Activated CD4-positive, alpha-beta T cell treated with anti-CD3 and anti-CD28 coated beads, Interleukin-2, amount 50 U/mL, for 24 hours (primary cell): ENCODE measurements at regions not wholly inside any gene's neighbourhood (a gene's known extent, or its start where the extent isn't known, plus 50 kb on each side); places are given as distances from the start of the nearest gene placed in this dataset.
"Not testable (repeated sequence)": the region's sequence is repeated elsewhere in the genome, so short reads cannot be mapped to it uniquely, and the experiment has no call there.

Source experiments
- DNase-seq, 2 donors: peaks; one replicate each; pipeline ENCODE4 v3.0.0-alpha.2; 2020; ENCODE audit warnings: low read depth in 1 of 2, low spot score in 1 of 2

- DNase-seq: no peak
Measured at GRCh38 chr4:42205541-42205940, 53.1 kb upstream of the BEND4 start.

- DNase-seq: no peak
Measured at GRCh38 chr4:42216664-42217063, 64.2 kb upstream of the BEND4 start.

- no peak for DNase-seq
Measured at GRCh38 chr4:42225286-42225685, 72.8 kb upstream of the BEND4 start.

- DNase-seq: no peak
Measured at GRCh38 chr4:42234817-42235216, 82.4 kb upstream of the BEND4 start.

GRCh38 chr4:42235304-42236021 is 83.0 kb upstream of the BEND4 start:
- DNase-seq: no peak

- DNase-seq: no peak
Measured at GRCh38 chr4:42237010-42237409, 84.6 kb upstream of the BEND4 start.

- DNase-seq: no peak
Measured at GRCh38 chr4:42237451-42237850, 85.0 kb upstream of the BEND4 start.

GRCh38 chr4:42248972-42249371 is 96.5 kb upstream of the BEND4 start:
- DNase-seq: no peak

- no peak for DNase-seq
Measured at GRCh38 chr4:42252315-42252714, 99.9 kb upstream of the BEND4 start.

GRCh38 chr4:42257645-42258044 is 105.2 kb upstream of the BEND4 start:
- not testable (repeated sequence) for DNase-seq

- DNase-seq: no peak
Measured at GRCh38 chr4:42262701-42263490, 110.4 kb upstream of the BEND4 start.

- DNase-seq: no peak
Measured at GRCh38 chr4:42265782-42266602, 113.5 kb upstream of the BEND4 start.

- DNase-seq: no peak
Measured at GRCh38 chr4:42267724-42268123, 115.3 kb upstream of the BEND4 start.

- DNase-seq: no peak
Measured at GRCh38 chr4:42268824-42269223, 116.4 kb upstream of the BEND4 start.

- no peak for DNase-seq
Measured at GRCh38 chr4:42271096-42271495, 118.6 kb upstream of the BEND4 start.

- no peak for DNase-seq
Measured at GRCh38 chr4:42277291-42277690, 120.0 kb upstream of the SHISA3 start.

GRCh38 chr4:42278709-42279324 is 118.5 kb upstream of the SHISA3 start:
- no peak for DNase-seq

- peak in 1 of 2 donors; percentile 16 for DNase-seq
Measured at GRCh38 chr4:42280327-42281095, 116.8 kb upstream of the SHISA3 start.

- DNase-seq: no peak
Measured at GRCh38 chr4:42281324-42282020, 115.8 kb upstream of the SHISA3 start.
